Osteocyte (in vitro differentiated cells): ENCODE measurements at regions not wholly inside any gene's neighbourhood (a gene's known extent, or its start where the extent isn't known, plus 50 kb on each side); places are given as distances from the start of the nearest gene placed in this dataset.

Source experiments
- DNase-seq: peaks from one replicate; pipeline ENCODE4 v3.0.0; 2021; ENCODE audit warnings: mixed read lengths; ENCODE audit not compliant: unreplicated experiment; ENCODE audit errors: extremely low spot score
- H3K27ac Mint-ChIP-seq: one replicate; pipeline ENCODE4 v1.8.0; 2021; ENCODE audit warnings: mild to moderate bottlenecking, mixed read lengths; ENCODE audit not compliant: unreplicated experiment
- H3K27me3 Mint-ChIP-seq: one replicate; pipeline ENCODE4 v1.8.0; 2021; ENCODE audit warnings: mixed read lengths; ENCODE audit not compliant: unreplicated experiment
- H3K36me3 Mint-ChIP-seq: one replicate; pipeline ENCODE4 v1.8.0; 2021; ENCODE audit warnings: mixed read lengths; ENCODE audit not compliant: unreplicated experiment
- H3K4me1 Mint-ChIP-seq: one replicate; pipeline ENCODE4 v1.8.0; 2021; ENCODE audit warnings: mixed read lengths; ENCODE audit not compliant: unreplicated experiment
- H3K4me3 Mint-ChIP-seq: one replicate; pipeline ENCODE4 v1.8.0; 2021; ENCODE audit warnings: mild to moderate bottlenecking, moderate library complexity, mixed read lengths; ENCODE audit not compliant: unreplicated experiment
- H3K9me3 Mint-ChIP-seq: one replicate; pipeline ENCODE4 v1.8.0; 2021; ENCODE audit warnings: mixed read lengths; ENCODE audit not compliant: unreplicated experiment
- CTCF ChIP-seq: fragments of 200-600 bp; sonication (generic); IDR thresholded peaks from 2 replicates; pipeline ENCODE4 v1.5.0; 2021; ENCODE audit warnings: antibody characterized with exemption, mild to moderate bottlenecking, moderate library complexity

GRCh38 chr3:68067314-68067713, 412.9 kb upstream of the SUCLG2 start:
- H3K36me3 Mint-ChIP-seq: no peaks in the 10 kb centered on the region
- H3K4me1 Mint-ChIP-seq: no peaks in the 10 kb centered on the region
- no peak for TF ChIP-seq CTCF
- DNase-seq: no peak
- no peak overlapping the region for H3K4me3 Mint-ChIP-seq
- no peaks in the 10 kb centered on the region for H3K27me3 Mint-ChIP-seq
- H3K9me3 Mint-ChIP-seq: peaks cover 11% of the 10 kb centered on the region
- H3K27ac Mint-ChIP-seq: no peak overlapping the region

GRCh38 chr3:68062926-68063325, 408.5 kb upstream of the SUCLG2 start:
- no peak overlapping the region for H3K4me3 Mint-ChIP-seq

DNA sequence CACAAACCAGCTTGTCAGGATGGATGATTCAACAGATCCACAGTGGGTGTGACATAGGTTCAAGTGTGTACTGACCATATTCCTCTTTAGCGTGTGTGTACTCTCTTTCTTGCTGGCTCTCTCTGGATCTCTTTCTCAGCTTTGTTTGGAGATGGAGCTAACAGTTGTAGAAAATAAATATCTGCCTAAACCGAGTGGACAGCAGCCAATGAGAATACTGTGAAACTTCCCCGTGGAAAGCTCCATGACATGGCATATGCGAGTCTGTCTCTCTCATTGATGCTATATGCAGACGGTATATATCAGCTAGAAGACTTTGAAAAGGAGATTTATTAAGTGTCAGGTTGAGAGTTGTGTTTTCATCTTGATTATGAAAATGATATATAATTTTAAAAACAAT, 406.5 kb upstream of the SUCLG2 start:
- TF ChIP-seq CTCF: no peak
- no peaks in the 10 kb centered on the region for H3K4me1 Mint-ChIP-seq

More at GRCh38 chr3:68062926-68063325, 408.5 kb upstream of the SUCLG2 start:
- Mint-ChIP-seq H3K27me3 (no peaks in the 10 kb centered on the region), H3K4me1 (no peaks in the 10 kb centered on the region), H3K9me3 (no peaks in the 10 kb centered on the region), H3K27ac (no peak overlapping the region), H3K36me3 (no peaks in the 10 kb centered on the region)
- no peak for DNase-seq
- no peak for TF ChIP-seq CTCF

DNA sequence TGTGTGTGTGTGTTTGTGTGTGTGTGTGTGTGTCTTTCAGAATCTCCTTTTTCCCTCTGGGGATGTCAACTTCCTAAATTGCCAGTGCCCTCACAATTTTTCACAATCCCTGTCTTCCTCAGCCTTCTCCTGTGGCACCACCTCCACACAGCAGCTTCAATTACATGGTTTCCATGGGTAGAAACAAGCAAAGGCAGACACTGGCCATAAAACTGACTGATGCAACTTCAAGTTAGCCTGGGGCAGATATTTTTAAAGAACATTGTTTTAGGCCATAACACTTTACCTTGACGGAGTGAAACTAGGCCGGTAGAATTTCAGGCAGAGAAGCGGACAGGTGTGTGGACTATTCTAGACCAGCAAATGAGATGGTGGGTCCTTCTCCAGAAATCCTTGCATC, 405.8 kb upstream of the SUCLG2 start:
- Mint-ChIP-seq H3K9me3 (no peaks in the 10 kb centered on the region), H3K27me3 (no peaks in the 10 kb centered on the region), H3K4me3 (no peak overlapping the region), H3K27ac (no peak overlapping the region), H3K4me1 (no peaks in the 10 kb centered on the region), H3K36me3 (no peaks in the 10 kb centered on the region)
- TF ChIP-seq CTCF: no peak
- no peak for DNase-seq

More for the DNA sequence above, 406.5 kb upstream of the SUCLG2 start:
- no peaks in the 10 kb centered on the region for H3K27me3 Mint-ChIP-seq
- H3K27ac Mint-ChIP-seq: no peak overlapping the region
- no peaks in the 10 kb centered on the region for H3K36me3 Mint-ChIP-seq
- DNase-seq: no peak
- no peak overlapping the region for H3K4me3 Mint-ChIP-seq
- no peaks in the 10 kb centered on the region for H3K9me3 Mint-ChIP-seq

DNA sequence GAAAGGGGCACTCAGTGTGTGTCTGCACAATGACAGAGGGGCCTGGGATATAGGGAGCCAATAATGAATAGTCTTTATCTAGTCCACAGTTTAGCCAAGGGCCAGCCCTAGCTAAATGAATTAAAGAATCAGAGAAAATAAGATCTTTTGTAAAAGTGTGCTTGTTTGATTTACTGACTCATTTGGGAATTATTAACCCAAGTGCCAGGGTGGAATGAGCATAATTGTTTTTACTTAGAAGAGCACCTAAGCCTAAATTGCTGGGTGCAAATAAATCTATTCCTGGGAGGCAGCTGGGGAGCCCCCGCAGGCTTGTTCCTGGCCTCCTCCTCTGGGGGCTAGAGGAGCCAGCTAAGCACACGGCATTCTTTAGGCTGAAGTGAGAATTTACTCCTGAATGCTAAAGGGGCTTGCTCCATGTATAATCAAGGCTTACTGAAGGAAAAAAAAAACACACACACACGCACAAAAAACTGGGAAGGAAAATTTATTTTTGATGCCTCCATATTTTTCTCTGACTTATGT, 405.3 kb upstream of the SUCLG2 start:
- Mint-ChIP-seq H3K4me3 (no peak overlapping the region), H3K4me1 (no peaks in the 10 kb centered on the region), H3K27me3 (no peaks in the 10 kb centered on the region), H3K27ac (no peak overlapping the region), H3K36me3 (no peaks in the 10 kb centered on the region), H3K9me3 (no peaks in the 10 kb centered on the region)
- no peak for TF ChIP-seq CTCF
- no peak for DNase-seq
